ENCODE measurements at regions not wholly inside any gene's neighbourhood (a gene's known extent, or its start where the extent isn't known, plus 50 kb on each side); places are given as distances from the start of the nearest gene placed in this dataset.

DNA sequence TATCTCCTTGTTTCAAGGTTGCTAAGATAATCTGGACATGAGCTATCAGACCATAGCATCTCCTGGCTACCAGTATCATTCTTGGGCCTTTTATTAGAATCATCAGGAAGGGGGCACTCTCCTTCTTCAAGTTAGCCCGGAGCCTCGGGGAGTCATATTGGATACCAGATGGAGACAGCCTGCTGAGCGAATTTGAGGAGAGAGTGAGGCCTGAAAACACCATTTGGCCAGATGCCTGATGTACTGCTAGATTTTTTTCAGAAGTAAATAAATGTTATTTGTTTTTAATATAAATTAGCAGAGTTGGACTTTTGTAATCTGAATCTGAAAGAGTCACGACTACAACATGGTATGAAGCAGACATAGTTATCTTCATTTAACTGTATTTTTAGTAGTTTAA lies 848.6 kb downstream of the IGSF11 start:
- Histone ChIP-seq H3K27me3 (replicated peaks in 1 of 4; ENCODE audit: control insufficient read depth in 3 of 4, extremely low read depth in 1 of 4, insufficient read depth in 3 of 4, low read length in 3 of 4) (no peaks in the 10 kb centered on the region), H3K4me1 (replicated peaks in 1 of 4; ENCODE audit: control insufficient read depth in 3 of 4, insufficient read depth in 4 of 4, low read length in 3 of 4) (no peaks in the 10 kb centered on the region), H3K56ac (replicated peaks; ENCODE audit: insufficient read length, low read depth, low read length) (no peak overlapping the region), H3K23me2 (ENCODE audit: low read depth, low read length) (no peaks in the 10 kb centered on the region), H2AK5ac (ENCODE audit: low read depth, low read length) (no peak overlapping the region), H3K23ac (ENCODE audit: insufficient read length) (no peak overlapping the region), H4K8ac (ENCODE audit: extremely low read depth, insufficient read depth, low read length) (no peak overlapping the region), H2AFZ (ENCODE audit: low read length) (no peak overlapping the region), H3K18ac (ENCODE audit: extremely low read depth, low read length) (no peak overlapping the region), H3K36me3 (ENCODE audit: control insufficient read depth in 2 of 4, insufficient read depth in 4 of 4, low read length in 3 of 4) (no peaks in the 10 kb centered on the region), H3K14ac (ENCODE audit: insufficient read length) (no peak overlapping the region), H2BK5ac (ENCODE audit: low read depth, low read length) (no peak overlapping the region), H3K79me2 (ENCODE audit: control insufficient read depth in 1 of 2, insufficient read depth in 2 of 2, low read length in 2 of 2) (no peaks in the 10 kb centered on the region), H2BK120ac (replicated peaks; ENCODE audit: low read depth, low read length) (no peak overlapping the region), H3K4me3 (ENCODE audit: extremely low read depth in 1 of 4, insufficient read depth in 2 of 4, low read depth in 3 of 4, low read length in 4 of 4) (no peak overlapping the region), H4K5ac (ENCODE audit: insufficient read length, low read depth, low read length) (no peak overlapping the region), H2BK12ac (ENCODE audit: low read depth, low read length) (no peak overlapping the region), H3K4ac (replicated peaks; ENCODE audit: insufficient read length, low read depth, low read length) (no peak overlapping the region), H3K27ac (ENCODE audit: low read depth, low read length) (no peak overlapping the region), H3K79me1 (ENCODE audit: low read depth, low read length) (no peaks in the 10 kb centered on the region), H3K4me2 (ENCODE audit: insufficient read depth in 1 of 2, low read depth in 2 of 2, low read length in 2 of 2) (no peak overlapping the region), H3K9ac (replicated peaks in 1 of 4; ENCODE audit: extremely low read depth in 1 of 4, low read depth in 3 of 4, low read length in 3 of 4) (no peak overlapping the region), H3K9me3 (ENCODE audit: insufficient read depth in 2 of 2, low read depth in 1 of 2, low read length in 1 of 2) (no peaks in the 10 kb centered on the region), H2BK15ac (ENCODE audit: low read length) (no peak overlapping the region), H4K91ac (replicated peaks; ENCODE audit: insufficient read length, low read length) (no peak overlapping the region), H4K20me1 (replicated peaks in 1 of 2; ENCODE audit: control insufficient read depth in 1 of 2, insufficient read depth in 2 of 2, low read length in 2 of 2) (no peaks in the 10 kb centered on the region), H2BK20ac (ENCODE audit: low read length) (no peak overlapping the region)
- FAIRE-seq (no peak), DNase-seq (ENCODE audit: low read depth in 1 of 2, low spot score in 2 of 2) (no peak)
- TF ChIP-seq CEBPB (IDR thresholded peaks at IDR 0.05; ENCODE audit: low read depth, low read length) (no peak), KDM1A (IDR thresholded peaks at IDR 0.05; ENCODE audit: borderline replicate concordance, low read length) (no peak), FOSL1 (IDR thresholded peaks at IDR 0.05; ENCODE audit: insufficient read depth, low read depth, low read length) (no peak), SAP30 (IDR thresholded peaks at IDR 0.05; ENCODE audit: insufficient read depth, insufficient replicate concordance, low read length) (no peak), GABPA (IDR thresholded peaks at IDR 0.05; ENCODE audit: borderline replicate concordance, insufficient read depth, low read length) (no peak), RAD21 (IDR thresholded peaks at IDR 0.05 in 1 of 2, conservative IDR thresholded peaks at IDR 0.05 in 1 of 2; ENCODE audit: low read depth in 2 of 2, low read length in 2 of 2) (peak; percentile 32 to 34), TEAD4 (IDR thresholded peaks at IDR 0.05; ENCODE audit: low read depth, low read length) (no peak)
- CTCF ChIA-PET (ENCODE audit: partially characterized antibody): interaction anchor here (1.4 kb wide), 1 partner anchor 70 kb away, joined by 3 read pairs; no protein-coding TSS in a partner anchor
- POLR2A ChIA-PET (ENCODE audit: partially characterized antibody): no interaction called here
- 86% methylated on average over 4 of the region's 4 CpGs; no CpG with 5 or more reads in 1 of the 2 experiments for WGBS, 2 experiments (ENCODE audit: extremely low coverage in 1 of 2, insufficient coverage in 1 of 2, insufficient read length in 1 of 2, insufficient replicate concordance in 2 of 2, low coverage in 1 of 2, low lambda C conversion rate in 2 of 2, missing lambda C conversion rate in 1 of 2)
